Mucosa of descending colon (tissue), 3 donors: ENCODE measurements at regions not wholly inside any gene's neighbourhood (a gene's known extent, or its start where the extent isn't known, plus 50 kb on each side); places are given as distances from the start of the nearest gene placed in this dataset.

ENCODE experiments used
- ATAC-seq: fragments of 200-7000 bp; cut with Tn5 transposase; one replicate; pipeline ENCODE4 v1.9.1; 2020; ENCODE audit warnings: mild to moderate bottlenecking, moderate library complexity
- DNase-seq, 3 donors: peaks; one replicate each; pipeline ENCODE4 v3.0.0-alpha.2; 2020
- H3K36me3 ChIP-seq: fragments of 200-600 bp; one replicate; pipeline ENCODE4 v1.8.0; 2021; ENCODE audit warnings: low read depth, mild to moderate bottlenecking
- H3K4me1 ChIP-seq: fragments of 200-600 bp; one replicate; pipeline ENCODE4 v1.8.0; 2021; ENCODE audit warnings: low read depth, mild to moderate bottlenecking
- H3K4me3 ChIP-seq: fragments of 200-600 bp; one replicate; pipeline ENCODE4 v1.8.0; 2021; ENCODE audit warnings: mild to moderate bottlenecking
- H3K9me3 ChIP-seq: fragments of 200-600 bp; one replicate; pipeline ENCODE4 v1.8.0; 2021; ENCODE audit warnings: mild to moderate bottlenecking
- intact Hi-C, 2 donors: fragments of 100-400 bp; cut with DNase I in 1 of 2; cut with micrococcal nuclease in 1 of 2; formaldehyde crosslinking; loops; one replicate each; pipeline versions ENCODE4 v1.11.0 to v1.11.1; 2022; cut with DNase I, micrococcal nuclease
- TF ChIP-seq, protein P1 (sequence below): fragments of 200-600 bp; IDR thresholded peaks from one replicate; pipeline ENCODE4 v1.8.0; 2022; ENCODE audit warnings: antibody characterized with exemption, mild to moderate bottlenecking
- donor health status: DM: no; HTN: no; CAD: no; lungs with moderate emphysema.
- donor health status: DM: no; HTN: no; CAD: no.
- donor health status: DM: no; HTN: yes; CAD: no.

- Histone ChIP-seq H3K4me3 (no peak overlapping the region), H3K9me3 (peaks cover 3% of the 10 kb centered on the region), H3K4me1 (no peaks in the 10 kb centered on the region), H3K36me3 (no peaks in the 10 kb centered on the region)
- intact Hi-C loops, result no loop called here
- DNase-seq, result no peak
- no peak for ATAC-seq
- TF ChIP-seq, protein P1, sequence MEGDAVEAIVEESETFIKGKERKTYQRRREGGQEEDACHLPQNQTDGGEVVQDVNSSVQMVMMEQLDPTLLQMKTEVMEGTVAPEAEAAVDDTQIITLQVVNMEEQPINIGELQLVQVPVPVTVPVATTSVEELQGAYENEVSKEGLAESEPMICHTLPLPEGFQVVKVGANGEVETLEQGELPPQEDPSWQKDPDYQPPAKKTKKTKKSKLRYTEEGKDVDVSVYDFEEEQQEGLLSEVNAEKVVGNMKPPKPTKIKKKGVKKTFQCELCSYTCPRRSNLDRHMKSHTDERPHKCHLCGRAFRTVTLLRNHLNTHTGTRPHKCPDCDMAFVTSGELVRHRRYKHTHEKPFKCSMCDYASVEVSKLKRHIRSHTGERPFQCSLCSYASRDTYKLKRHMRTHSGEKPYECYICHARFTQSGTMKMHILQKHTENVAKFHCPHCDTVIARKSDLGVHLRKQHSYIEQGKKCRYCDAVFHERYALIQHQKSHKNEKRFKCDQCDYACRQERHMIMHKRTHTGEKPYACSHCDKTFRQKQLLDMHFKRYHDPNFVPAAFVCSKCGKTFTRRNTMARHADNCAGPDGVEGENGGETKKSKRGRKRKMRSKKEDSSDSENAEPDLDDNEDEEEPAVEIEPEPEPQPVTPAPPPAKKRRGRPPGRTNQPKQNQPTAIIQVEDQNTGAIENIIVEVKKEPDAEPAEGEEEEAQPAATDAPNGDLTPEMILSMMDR, result no peak
Observed at GRCh38 chr7:15886626-15887025, 200.1 kb upstream of the MEOX2 start.

DNA sequence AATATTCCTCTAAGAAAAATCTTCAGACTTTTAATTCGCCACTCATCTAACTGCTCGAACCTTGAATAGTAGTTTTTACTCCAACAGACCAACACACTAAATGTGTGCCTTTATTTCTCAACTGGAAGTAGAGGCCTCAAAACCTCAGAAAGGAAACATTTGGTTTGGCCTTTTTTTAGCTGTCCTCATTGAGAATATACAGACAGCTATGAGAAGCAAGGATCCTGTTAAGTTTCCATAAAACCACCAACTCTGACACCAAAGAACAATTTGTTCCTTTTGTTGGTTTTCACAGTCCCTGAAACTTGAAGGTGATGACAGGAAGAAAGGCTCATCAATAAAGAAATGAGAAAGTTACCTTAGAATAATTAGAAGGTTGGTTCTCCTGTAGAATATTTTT lies 199.2 kb upstream of the MEOX2 start:
- intact Hi-C loops, result no loop called here
- peaks cover 4% of the 10 kb centered on the region for H3K9me3 ChIP-seq
- TF ChIP-seq, protein P1, result no peak
- no peaks in the 10 kb centered on the region for H3K4me1 ChIP-seq
- DNase-seq, result no peak
- H3K36me3 ChIP-seq, result no peaks in the 10 kb centered on the region
- no peak for ATAC-seq
- no peak overlapping the region for H3K4me3 ChIP-seq

DNA sequence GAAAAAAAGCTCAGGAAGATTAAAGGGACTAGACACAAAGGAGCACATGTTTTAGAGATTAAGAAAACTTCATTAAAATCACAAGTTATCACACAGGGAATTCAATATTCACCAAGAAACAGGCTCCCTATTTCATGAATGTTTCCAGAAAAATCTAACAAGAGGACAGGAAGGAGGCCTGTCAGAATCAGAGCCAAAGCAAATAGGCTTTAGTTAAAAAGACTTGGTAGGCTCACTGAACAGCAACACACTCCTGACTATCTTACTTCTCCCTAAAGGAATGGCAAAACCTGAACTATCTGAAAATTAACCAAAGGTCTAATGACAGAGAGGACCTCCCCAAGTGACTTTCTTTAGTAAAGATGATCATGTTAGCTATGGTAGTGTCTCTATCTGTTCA lies 188.3 kb upstream of the MEOX2 start:
- ATAC-seq, result no peak
- H3K4me3 ChIP-seq, result no peak overlapping the region
- H3K36me3 ChIP-seq, result no peaks in the 10 kb centered on the region
- H3K4me1 ChIP-seq, result no peaks in the 10 kb centered on the region
- no peak for DNase-seq
- TF ChIP-seq, protein P1, result no peak
- H3K9me3 ChIP-seq, result no peaks in the 10 kb centered on the region
- intact Hi-C loops, result no loop called here

DNA sequence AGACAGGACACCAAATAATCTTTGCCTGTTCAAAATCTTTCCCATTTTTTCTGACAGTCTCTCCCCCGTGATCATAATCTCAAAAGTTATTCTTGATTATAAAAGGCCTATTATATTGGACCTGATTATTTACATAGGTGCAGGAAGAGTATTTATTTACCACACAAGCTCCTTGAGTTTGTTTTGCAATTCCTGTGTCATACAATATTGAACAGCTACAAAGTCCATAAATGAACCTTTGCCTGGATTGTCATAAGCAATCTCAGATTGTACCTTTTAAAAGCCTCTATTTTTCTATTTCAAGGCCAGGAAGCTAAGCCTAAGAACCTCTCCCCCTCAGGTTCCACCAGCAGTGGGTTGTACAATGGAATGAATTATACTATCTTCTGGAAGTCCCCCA lies 183.9 kb upstream of the MEOX2 start:
- Histone ChIP-seq H3K9me3 (no peaks in the 10 kb centered on the region), H3K4me1 (no peaks in the 10 kb centered on the region), H3K36me3 (no peaks in the 10 kb centered on the region), H3K4me3 (no peak overlapping the region)
- intact Hi-C loops, result no loop called here
- TF ChIP-seq, protein P1, result no peak
- ATAC-seq (no peak), DNase-seq (no peak)

DNA sequence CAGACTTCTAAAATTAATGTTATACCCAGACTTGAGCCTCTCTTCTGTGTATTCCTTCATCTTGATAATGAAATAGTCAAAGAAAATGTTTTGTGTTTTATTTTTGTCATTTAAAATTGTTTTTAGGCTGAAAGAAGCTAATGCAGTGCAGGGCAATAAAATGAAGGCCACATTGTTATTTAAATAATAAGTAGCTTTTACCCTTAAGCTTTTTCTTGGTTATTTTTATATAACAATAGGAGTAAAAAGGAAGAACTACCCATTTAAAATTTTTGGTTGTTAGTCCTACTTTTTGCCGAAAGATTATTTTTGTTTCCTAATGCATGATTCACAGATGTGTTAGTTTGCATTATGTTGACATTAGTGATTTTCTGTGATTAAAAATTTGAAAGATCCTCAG lies 181.0 kb upstream of the MEOX2 start:
- TF ChIP-seq, protein P1, result no peak
- Histone ChIP-seq H3K36me3 (no peaks in the 10 kb centered on the region), H3K4me1 (no peaks in the 10 kb centered on the region), H3K9me3 (no peaks in the 10 kb centered on the region), H3K4me3 (no peak overlapping the region)
- DNase-seq (no peak), ATAC-seq (no peak)
- intact Hi-C loops, result no loop called here

GRCh38 chr7:15866753-15867152 lies 180.3 kb upstream of the MEOX2 start:
- H3K36me3 ChIP-seq, result no peaks in the 10 kb centered on the region
- ATAC-seq (no peak), DNase-seq (no peak)
- intact Hi-C loops, result no loop called here
- TF ChIP-seq, protein P1, result no peak
- no peaks in the 10 kb centered on the region for H3K9me3 ChIP-seq
- H3K4me3 ChIP-seq, result no peak overlapping the region
- H3K4me1 ChIP-seq, result no peaks in the 10 kb centered on the region
